PC-3 (cell line): ENCODE measurements at regions not wholly inside any gene's neighbourhood (a gene's known extent, or its start where the extent isn't known, plus 50 kb on each side); places are given as distances from the start of the nearest gene placed in this dataset.

Source experiments
- ATAC-seq: fragments of 200-7000 bp; cut with Tn5 transposase; 2 replicates; pipeline ENCODE4 v1.9.1; 2020; ENCODE audit warnings: mild to moderate bottlenecking, moderate library complexity
- BruUV-seq: library from RNA; stranded (reverse); fragments of 400-500 nt; replicated peaks from 2 replicates; lab custom pipeline; 2021; lab: Mats Ljungman, UMichigan
- CTCF ChIA-PET: fragments of 300-600 bp; sonication (Branson Sonifier 250); formaldehyde crosslinking; loops from one replicate; lab custom pipeline; 2022; ENCODE audit warnings: antibody characterized with exemption; lab: Charles Lee
- POLR2A ChIA-PET: fragments of 300-600 bp; sonication (Branson Sonifier 250); formaldehyde crosslinking; loops from one replicate; lab custom pipeline; 2022; ENCODE audit warnings: antibody characterized with exemption; ENCODE audit not compliant: unreplicated experiment; lab: Charles Lee
- DNase-seq: peaks from one replicate; pipeline ENCODE4 v3.0.0-alpha.2; 2015
- H2AFZ ChIP-seq: fragments of 300-600 bp; sonication (generic); 2 replicates; pipeline ENCODE4 v1.6.0; 2016; ENCODE audit warnings: antibody characterized with exemption, low read length
- H3F3A ChIP-seq: fragments of 300-600 bp; sonication (generic); one replicate; pipeline ENCODE4 v1.6.0; 2017; ENCODE audit warnings: antibody characterized with exemption, low read length, control low read depth, mild to moderate bottlenecking; ENCODE audit not compliant: unreplicated experiment
- H3K27ac ChIP-seq: fragments of 300-600 bp; sonication (generic); 2 replicates; pipeline ENCODE4 v1.5.1; 2016; ENCODE audit warnings: mild to moderate bottlenecking, low read length
- H3K27me3 ChIP-seq: fragments of 300-600 bp; sonication (generic); 2 replicates; pipeline ENCODE4 v1.6.1; 2016; ENCODE audit warnings: low read length, mixed read lengths
- H3K36me3 ChIP-seq: fragments of 300-600 bp; sonication (generic); 2 replicates; pipeline ENCODE4 v1.6.1; 2016; ENCODE audit warnings: low read depth, mixed run types, low read length, mixed read lengths
- H3K4me1 ChIP-seq: fragments of 300-600 bp; sonication (generic); 2 replicates; pipeline ENCODE4 v1.5.1; 2016; ENCODE audit warnings: low read length; ENCODE audit not compliant: insufficient read depth
- H3K4me2 ChIP-seq: fragments of 300-600 bp; sonication (generic); 2 replicates; pipeline ENCODE4 v1.6.0; 2016; ENCODE audit warnings: low read length
- H3K4me3 ChIP-seq: fragments of 300-600 bp; sonication (generic); 2 replicates; pipeline ENCODE4 v1.5.1; 2016; ENCODE audit warnings: mild to moderate bottlenecking, low read length, mixed read lengths
- H3K79me2 ChIP-seq: fragments of 300-600 bp; sonication (generic); 2 replicates; pipeline ENCODE4 v1.6.1; 2017; ENCODE audit warnings: low read length, mixed read lengths
- H3K9ac ChIP-seq: fragments of 300-600 bp; sonication (generic); 2 replicates; pipeline ENCODE4 v1.6.0; 2016; ENCODE audit warnings: mild to moderate bottlenecking, low read length
- H3K9me2 ChIP-seq: fragments of 300-600 bp; sonication (generic); replicated peaks from 2 replicates; pipeline ENCODE4 v1.6.1; 2016; ENCODE audit warnings: mixed run types, low read length, mixed read lengths
- H3K9me3 ChIP-seq: fragments of 300-600 bp; sonication (generic); 2 replicates; pipeline ENCODE4 v1.6.1; 2016; ENCODE audit warnings: low read length, mixed read lengths
- H4K20me1 ChIP-seq: fragments of 300-600 bp; sonication (generic); 2 replicates; pipeline ENCODE4 v1.6.1; 2016; ENCODE audit warnings: low read length, mixed read lengths
- EZH2 ChIP-seq: fragments of 300-600 bp; sonication (generic); IDR thresholded peaks from one replicate; pipeline ENCODE4 v1.6.1; 2017; ENCODE audit warnings: antibody characterized with exemption, mild to moderate bottlenecking, low read length; ENCODE audit not compliant: unreplicated experiment
- EZH2phosphoT487 ChIP-seq: fragments of 300-600 bp; sonication (generic); IDR thresholded peaks from 2 replicates; pipeline ENCODE4 v1.6.1; 2018; ENCODE audit warnings: mild to moderate bottlenecking, antibody characterized with exemption, low read length, borderline replicate concordance
- intact Hi-C: fragments of 100-400 bp; cut with micrococcal nuclease; formaldehyde crosslinking; loops from 2 replicates; pipeline ENCODE4 v1.9.0; 2023
- TF ChIP-seq, protein P1 (sequence below): fragments of 300-600 bp; sonication (generic); conservative IDR thresholded peaks from 2 replicates; pipeline ENCODE4 v1.5.1; 2017; ENCODE audit warnings: antibody characterized with exemption, low read depth, mild to moderate bottlenecking, low read length

DNA sequence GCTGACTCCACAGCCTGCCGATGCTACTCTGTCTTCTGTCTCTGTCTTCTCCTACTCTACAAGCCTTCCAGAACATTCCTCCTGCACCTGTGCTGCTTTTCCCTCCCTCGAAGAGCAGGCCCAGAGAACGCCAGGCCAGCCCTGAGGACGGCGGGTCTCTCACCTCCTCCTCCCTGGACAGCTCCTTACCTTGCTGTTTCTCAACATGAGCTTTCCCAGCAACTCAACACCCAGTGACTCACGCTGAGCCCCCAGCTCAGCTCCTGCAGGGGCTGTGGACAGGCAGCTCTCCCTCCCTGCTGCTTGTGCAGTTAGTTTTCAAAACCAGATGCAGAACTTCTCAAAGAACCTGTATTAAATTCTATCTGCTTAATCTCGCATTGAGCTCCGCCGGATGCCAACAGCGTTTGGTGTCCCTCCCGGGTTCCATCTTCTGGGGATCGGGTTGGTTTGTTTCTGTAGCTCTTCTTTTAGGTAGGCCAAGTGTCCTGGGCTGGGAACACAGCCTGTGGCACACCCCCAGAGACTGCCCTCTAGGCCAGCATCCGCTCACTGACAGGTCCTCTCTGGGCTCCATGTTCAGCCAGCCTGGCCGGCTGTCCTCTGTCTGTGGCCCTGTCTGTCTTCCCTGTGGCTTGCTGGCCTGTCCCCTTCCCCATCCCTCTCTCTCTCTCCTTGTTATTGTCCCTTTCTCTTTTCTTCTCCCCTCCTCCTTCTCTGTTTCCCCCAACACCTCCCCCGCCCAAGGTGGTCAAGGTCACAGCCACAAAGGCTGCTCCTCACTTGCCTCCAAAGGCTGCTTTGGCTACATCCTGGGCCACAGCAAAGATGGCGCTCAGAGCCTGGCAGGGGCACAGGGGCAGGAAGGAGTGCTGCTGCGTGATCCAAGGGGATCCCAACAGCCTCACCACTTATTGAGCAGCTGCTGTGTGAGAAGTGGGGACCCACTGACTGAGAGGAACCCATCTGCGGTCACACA is 391.0 kb downstream of the MATN1 start:
- ChIA-PET CTCF (no interaction called here), POLR2A (no interaction called here)
- Histone ChIP-seq H3K9me2 (no peaks in the 10 kb centered on the region), H2AFZ (no peak overlapping the region), H3K27me3 (peaks cover 8% of the 10 kb centered on the region), H3F3A (no peaks in the 10 kb centered on the region), H4K20me1 (no peaks in the 10 kb centered on the region), H3K9me3 (no peaks in the 10 kb centered on the region), H3K27ac (no peak overlapping the region), H3K4me1 (no peaks in the 10 kb centered on the region), H3K4me3 (no peak overlapping the region), H3K4me2 (no peak overlapping the region), H3K79me2 (no peaks in the 10 kb centered on the region), H3K36me3 (no peaks in the 10 kb centered on the region), H3K9ac (no peak overlapping the region)
- intact Hi-C loops: no loop called here
- TF ChIP-seq EZH2 (no peak), EZH2phosphoT487 (no peak)
- TF ChIP-seq, protein P1, sequence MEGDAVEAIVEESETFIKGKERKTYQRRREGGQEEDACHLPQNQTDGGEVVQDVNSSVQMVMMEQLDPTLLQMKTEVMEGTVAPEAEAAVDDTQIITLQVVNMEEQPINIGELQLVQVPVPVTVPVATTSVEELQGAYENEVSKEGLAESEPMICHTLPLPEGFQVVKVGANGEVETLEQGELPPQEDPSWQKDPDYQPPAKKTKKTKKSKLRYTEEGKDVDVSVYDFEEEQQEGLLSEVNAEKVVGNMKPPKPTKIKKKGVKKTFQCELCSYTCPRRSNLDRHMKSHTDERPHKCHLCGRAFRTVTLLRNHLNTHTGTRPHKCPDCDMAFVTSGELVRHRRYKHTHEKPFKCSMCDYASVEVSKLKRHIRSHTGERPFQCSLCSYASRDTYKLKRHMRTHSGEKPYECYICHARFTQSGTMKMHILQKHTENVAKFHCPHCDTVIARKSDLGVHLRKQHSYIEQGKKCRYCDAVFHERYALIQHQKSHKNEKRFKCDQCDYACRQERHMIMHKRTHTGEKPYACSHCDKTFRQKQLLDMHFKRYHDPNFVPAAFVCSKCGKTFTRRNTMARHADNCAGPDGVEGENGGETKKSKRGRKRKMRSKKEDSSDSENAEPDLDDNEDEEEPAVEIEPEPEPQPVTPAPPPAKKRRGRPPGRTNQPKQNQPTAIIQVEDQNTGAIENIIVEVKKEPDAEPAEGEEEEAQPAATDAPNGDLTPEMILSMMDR: no peak
- no peak for DNase-seq
- no peak for ATAC-seq
- no TSS peak for BruUV-seq

DNA sequence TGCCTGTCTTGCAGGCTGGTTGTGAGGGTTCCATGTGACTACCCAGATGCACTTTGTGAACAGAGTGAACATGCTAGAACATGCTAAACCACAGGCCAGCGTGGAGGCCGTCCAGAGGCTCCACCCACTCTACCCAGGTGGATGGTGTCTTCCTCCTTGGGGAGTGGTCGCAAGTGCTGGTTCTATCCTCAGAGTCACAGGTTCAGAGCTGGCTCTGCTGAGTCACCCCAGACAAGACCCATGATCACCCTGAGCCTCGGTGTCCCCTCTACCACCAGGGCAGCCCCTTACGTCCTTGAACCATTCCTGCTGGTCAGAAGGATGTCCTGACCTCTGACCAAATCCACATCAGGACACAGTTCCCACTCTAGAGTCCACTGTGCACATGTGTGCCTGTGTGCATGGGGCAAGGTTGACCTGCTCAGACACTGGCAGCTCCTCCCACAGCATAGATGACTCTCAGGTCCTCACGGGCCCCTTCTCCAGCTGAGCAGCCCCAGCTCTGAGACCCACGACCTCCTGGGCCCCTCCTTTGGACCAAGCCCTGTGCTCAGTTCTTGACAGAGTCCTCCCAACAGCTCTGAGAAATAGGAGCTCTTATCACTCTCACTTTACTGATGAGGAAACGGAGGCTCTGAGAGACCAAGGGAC is 391.8 kb downstream of the MATN1 start:
- TF ChIP-seq EZH2phosphoT487 (no peak), EZH2 (no peak)
- TF ChIP-seq, protein P1: no peak
- Histone ChIP-seq H3K9ac (no peak overlapping the region), H3K36me3 (no peaks in the 10 kb centered on the region), H3K4me1 (no peaks in the 10 kb centered on the region), H3K27ac (no peak overlapping the region), H3K4me2 (no peak overlapping the region), H2AFZ (no peak overlapping the region), H3K9me2 (no peaks in the 10 kb centered on the region), H3F3A (no peaks in the 10 kb centered on the region), H3K9me3 (no peaks in the 10 kb centered on the region), H3K79me2 (no peaks in the 10 kb centered on the region), H3K4me3 (no peak overlapping the region), H3K27me3 (peaks cover 16% of the 10 kb centered on the region), H4K20me1 (no peaks in the 10 kb centered on the region)
- ChIA-PET CTCF (no interaction called here), POLR2A (no interaction called here)
- no peak for ATAC-seq
- no peak for DNase-seq
- intact Hi-C loops: no loop called here
- no TSS peak for BruUV-seq
